Stimulated activated CD4-positive, alpha-beta T cell treated with anti-CD3 and anti-CD28 coated beads, TNF-alpha, amount 100 ng/mL, for 48 hours (primary cell): ENCODE measurements at regions not wholly inside any gene's neighbourhood (a gene's known extent, or its start where the extent isn't known, plus 50 kb on each side); places are given as distances from the start of the nearest gene placed in this dataset.
"Not testable (repeated sequence)": the region's sequence is repeated elsewhere in the genome, so short reads cannot be mapped to it uniquely, and the experiment has no call there.

Experiments
- DNase-seq, 3 donors: peaks; one replicate each; pipeline ENCODE4 v3.0.0-alpha.2; 2020; ENCODE audit warnings: low read depth in 3 of 3

DNA sequence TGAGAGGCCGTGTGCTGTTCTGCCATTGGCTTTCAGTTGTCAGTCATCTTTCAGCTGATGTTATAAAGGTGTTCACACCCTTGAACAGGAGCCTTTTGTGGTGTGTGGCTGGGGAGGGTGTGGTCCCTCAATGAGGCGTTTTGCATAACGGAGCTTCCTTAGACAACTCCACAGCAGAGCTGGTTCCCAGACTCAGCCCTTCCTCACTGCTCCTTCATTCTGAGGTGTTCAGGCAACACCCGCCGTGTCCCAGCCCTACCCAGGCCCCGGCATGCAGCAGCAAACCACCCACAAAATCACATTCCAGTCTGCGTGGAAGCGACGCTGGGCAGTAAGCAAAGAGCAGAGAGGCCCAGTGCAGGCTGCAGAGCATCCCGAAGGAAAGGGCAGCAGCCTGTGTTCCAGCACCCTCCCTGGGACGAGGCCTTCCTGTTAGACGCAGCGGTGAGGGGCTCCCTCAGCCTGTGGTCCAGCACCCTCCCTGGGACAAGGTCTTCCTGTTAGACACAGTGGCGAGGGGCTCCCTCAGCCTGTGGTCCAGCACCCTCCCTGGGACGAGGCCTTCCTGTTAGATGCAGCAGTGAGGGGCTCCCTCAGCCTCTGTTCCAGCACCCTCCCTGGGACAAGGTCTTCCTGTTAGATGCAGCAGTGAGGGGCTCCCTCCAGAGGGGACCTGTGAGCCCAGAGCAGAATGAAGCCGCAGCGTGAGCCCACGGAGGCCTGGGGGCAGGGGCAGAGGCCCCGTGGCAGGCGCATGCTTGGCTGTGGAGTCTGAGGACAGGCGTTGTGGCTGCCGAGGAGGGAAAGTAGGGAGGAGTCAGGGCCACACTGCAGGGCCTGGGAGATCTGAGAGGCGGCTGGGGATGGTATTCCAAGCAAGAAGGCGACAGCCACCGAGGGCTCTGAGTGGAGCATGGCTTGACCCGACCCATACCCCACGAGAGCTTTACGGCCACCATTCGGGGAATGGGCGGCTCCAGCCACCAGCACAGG is 201.8 kb upstream of the HDAC4 start:
- no peak for DNase-seq

DNA sequence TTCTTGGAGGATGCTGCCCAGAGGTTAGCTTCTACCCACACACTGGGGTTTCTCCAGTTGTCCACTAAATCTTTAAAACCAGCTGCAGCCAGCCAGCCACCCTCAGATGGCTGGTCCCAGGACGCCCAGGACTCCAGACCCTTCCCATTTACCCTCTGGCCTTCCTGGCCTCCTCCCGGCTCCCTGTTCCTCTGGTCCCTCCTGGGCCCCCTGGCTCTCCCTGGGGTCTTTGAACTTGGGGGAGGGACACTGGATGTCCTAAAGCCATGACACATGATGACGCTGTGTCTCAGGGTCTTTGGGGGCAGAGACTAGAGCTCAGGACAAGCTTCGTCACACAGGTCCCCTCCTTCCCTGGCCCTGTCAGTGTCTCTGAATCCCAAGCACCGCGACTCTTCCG is 201.1 kb upstream of the HDAC4 start:
- DNase-seq = no peak

- no peak for DNase-seq
Measured at GRCh38 chr2:239601201-239601851, 200.5 kb upstream of the HDAC4 start.

DNA sequence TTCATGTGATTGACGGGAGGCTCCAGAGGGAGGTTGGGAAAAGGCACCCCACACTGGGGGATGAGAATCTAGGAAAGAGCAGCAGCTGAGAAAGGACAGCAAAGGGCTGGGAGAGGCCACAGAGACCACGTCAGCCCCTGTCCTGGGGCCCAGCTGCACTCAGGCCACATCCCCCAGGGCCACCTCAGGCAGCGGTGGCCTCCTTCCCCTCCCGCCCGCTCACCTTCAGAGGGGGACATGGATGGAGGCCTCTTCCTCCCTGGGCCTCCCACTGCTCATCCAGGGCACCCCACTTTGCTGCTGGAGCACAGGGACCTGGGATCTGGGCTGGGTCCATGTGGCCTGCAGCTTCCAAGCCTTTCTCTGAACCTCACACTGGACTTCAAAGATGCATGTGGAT is 199.8 kb upstream of the HDAC4 start:
- no peak for DNase-seq

GRCh38 chr2:239600001-239600593 is 199.3 kb upstream of the HDAC4 start:
- no peak for DNase-seq

- DNase-seq = no peak
Measured at GRCh38 chr2:239599299-239599698, 198.5 kb upstream of the HDAC4 start.

- no peak for DNase-seq
Measured at GRCh38 chr2:239598732-239599090, 197.9 kb upstream of the HDAC4 start.

GRCh38 chr2:239598011-239598731 is 197.4 kb upstream of the HDAC4 start:
- DNase-seq = no peak

- no peak for DNase-seq
Measured at GRCh38 chr2:239597216-239597615, 196.4 kb upstream of the HDAC4 start.

DNA sequence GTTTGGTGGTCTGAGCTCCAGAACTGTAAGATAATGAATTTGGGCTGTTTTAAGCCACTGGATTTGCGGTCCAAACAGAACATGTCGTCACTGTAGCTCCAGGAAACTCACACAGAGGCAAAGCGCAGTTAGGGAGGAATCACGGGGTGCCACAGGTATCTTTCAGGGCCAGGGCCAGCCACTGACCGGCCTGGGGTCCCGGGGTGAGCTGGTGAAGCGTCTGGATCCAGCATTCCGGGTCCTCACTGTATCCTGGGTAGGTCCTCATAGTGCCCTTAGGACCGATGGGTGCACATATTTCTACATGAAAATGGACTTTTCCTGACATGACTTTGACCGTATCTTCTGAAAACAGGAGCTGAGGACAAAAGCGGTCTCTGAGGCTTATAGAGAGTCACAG is 196.0 kb upstream of the HDAC4 start:
- no peak for DNase-seq

- no peak for DNase-seq
Measured at GRCh38 chr2:239596253-239596652, 195.4 kb upstream of the HDAC4 start.

DNA sequence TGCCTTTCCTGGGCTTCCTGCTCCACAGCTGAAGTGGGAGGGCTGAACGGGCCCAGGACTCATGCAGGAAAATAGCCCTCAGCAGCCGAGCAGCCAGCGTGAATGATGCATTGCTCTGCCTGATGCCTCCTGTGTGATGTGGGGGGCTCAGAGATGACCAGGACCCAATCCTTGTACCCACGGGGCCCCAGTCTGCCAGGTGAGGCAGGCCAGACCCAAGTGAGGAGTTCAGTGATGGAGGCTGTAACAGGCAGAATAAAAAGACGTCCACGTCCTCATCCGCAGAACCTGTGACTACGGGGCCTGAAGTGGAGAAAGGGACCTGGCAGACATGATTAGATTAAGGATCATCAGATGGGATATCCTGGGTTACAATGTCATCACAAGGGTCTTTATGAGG is 194.9 kb upstream of the HDAC4 start:
- DNase-seq = no peak

DNA sequence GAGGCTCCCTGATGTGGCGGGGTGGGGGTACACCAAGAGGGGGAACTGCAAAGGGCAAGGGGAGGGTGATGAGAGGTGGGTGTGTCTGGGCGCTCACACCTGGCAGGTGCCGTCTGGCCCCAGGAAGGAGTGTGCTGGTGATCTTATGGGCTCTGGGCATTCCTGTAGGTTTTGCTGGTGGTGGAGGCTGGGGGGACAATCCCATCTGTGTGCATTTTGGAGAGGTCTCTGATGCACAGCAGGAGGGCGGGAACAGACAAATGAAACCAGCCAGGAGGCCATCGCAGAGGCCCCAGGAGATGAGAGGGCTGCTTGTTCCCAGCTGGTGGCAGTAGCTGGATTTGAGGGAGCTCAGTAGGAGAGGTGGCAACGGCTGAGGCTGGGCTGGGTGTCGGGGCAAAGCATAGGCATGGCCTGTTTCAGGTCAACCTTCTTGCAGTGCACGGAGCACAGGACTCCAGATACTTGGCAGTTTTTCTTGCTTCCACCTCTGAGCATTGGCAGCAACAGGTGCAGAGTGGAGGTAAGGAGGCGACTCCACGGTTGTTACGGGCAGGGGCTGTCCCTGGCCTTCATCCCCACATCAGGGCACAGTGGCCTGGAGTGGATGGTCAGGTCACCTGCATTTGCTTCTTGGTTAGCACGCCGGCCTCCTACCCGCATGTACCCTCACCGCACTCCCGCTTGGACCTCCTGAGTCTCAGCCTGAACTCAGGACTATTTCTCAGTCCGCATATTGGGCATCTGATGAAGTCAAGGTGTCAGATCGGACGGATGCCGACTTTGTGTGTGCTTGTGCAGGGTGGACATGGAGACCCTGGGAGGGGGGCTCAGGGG is 194.2 kb upstream of the HDAC4 start:
- DNase-seq = no peak

DNA sequence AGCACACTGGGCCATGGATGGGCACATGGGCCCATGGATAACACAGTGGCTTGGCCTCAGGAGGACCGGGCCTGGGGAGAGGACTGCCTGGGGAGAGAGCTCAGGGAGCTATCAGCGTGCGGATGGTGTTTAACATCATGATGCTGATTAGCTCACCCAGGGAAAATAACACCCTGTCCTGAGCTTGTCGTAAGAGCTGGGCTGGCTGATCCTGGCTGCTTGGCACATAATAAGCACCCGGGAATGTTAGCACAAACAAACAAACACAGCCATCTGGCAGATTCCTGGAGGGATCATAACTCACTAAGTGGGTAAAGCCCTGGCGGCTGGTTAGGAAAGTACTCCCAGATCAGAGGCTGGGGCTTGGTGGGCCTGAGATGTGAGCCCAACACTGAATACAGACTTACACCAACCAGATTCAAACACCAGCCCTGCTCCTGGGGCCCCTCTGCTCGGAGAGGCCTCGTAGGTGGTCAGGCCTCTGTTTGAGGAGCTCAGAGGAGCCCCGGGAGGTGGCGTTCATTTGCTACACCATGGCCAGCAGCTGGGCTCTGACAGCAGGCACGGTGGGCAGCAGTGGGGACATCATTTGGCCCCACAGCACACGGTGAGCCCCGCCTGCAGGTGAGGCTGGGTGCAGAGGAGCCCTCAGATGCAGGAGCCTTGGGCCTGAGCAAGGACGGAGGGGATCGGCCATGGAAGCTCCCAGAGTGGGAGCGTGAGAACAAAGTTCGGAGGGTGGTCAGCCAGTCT is 193.4 kb upstream of the HDAC4 start:
- no peak for DNase-seq

DNA sequence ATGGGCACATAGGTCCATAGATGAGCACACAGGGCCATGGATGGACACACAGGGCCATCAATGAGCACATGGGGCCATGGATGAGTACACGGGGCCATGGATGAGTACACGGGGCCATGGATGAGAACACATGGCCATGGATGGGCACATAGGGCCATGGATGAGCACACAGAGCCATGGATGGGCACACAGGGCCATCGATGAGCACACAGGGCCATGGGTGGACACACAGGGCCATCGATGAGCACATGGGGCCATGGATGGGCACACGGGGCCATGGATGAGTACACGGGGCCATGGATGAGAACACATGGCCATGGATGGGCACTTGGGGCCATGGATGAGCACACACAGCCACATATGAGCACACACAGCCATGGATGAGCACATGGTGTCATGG is 192.6 kb upstream of the HDAC4 start:
- DNase-seq = no peak

DNA sequence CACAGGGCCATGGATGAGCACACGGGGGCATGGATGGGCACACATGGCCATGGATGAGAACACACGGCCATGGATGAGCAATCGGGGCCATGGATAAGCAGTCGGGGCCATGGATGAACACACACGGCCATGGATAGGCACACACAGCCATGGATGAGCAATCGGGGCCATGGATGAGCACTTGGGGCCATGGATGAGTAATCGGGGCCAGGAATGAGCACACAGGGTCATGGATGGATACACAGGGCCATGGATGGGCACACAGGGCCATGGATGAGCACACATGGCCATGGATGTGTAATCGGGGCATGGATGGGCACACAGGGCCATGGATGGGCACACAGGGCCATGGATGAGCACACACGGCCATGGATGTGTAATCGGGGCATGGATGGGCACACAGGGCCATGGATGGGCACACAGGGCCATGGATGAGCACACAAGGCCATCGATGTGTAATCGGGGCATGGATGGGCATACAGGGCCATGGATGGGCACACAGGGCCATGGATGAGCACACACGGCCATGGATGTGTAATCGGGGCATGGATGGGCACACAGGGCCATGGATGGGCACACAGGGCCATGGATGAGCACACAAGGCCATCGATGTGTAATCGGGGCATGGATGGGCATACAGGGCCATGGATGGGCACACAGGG is 191.9 kb upstream of the HDAC4 start:
- DNase-seq = not testable (repeated sequence)

DNA sequence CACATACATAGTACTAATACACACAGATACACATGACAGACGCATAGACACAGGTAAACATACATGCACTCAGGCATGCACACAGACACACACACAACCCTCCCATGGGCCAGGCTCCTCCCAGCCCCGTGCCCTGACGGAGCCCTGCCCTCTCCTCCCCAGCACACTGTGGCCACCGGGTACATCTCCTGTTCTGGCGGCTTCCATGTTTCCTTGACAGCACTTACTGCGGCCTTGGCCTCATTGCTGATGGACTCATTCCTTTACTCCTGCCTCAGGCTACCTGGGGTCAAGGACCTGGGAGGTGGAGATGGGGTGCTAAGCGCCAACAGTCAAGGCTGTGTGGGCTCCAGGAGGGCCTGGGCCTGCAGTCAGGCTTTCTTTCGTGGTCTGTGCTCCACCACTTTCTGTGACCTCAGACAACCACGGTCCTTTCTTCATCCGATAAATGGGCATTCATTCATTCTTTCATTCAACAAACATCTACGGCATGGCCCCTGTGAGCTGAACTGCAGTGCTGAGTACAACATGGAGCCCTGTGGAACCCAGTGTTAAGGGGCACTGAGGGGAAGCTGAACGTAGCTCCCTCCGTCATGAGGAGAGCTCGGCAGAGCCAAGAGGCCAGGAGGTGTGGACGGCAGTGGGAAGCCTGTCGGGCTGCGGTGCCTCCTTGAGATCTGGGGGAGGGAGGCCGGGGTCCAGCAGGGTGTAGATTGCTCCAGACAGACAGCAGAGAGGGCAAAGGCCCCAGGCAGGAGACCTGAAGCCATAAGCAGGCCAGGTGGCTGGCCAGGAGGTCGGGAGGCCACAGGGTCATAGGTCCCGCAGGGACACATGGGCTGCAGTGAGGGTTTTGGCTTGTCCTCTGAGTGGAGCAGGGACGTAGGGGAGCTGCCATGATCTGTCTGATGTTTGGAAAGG is 190.4 kb upstream of the HDAC4 start:
- no peak for DNase-seq

DNA sequence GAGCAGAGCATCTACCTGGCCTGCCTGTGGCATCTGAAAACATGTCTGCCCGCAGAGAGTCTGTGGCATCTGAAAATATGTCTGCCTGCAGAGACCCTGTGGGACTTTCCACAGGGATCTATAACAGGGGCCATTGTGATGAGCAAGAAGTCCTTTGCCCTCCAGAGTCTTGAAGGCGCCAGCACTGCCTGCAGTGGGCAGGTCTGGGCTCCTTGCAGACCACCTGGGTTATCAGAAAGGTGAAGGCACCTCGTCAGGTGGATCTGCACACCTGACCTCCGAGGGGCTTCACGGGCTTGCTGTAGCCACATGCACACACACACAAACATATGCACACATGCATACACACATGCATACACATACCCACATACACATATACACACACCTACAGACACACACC is 189.5 kb upstream of the HDAC4 start:
- DNase-seq = no peak

DNA sequence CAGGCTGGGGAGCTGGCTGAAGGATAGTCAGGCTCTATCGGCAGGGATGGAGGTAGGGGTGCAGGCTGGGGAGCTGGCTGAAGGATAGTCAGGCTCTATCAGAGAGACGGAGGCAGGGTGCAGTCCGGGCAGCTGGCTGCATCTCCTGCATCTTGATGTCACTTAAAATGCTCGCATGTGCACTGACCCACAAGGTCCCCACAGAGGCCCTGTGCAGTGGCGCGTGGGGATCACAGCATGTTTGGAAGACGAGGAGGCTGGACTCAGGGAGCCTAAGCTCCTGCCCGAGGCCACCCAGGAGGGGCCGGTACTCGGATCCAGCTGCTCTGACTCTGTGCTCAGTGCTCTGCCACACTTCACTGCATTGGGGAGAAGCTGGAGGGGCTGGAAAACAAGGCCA is 189.0 kb upstream of the HDAC4 start:
- no peak for DNase-seq
